GM12873 (cell line): ENCODE measurements at regions not wholly inside any gene's neighbourhood (a gene's known extent, or its start where the extent isn't known, plus 50 kb on each side); places are given as distances from the start of the nearest gene placed in this dataset.

Experiments used
- CTCF ChIP-seq: IDR thresholded peaks from 2 replicates; pipeline ENCODE4 v1.5.1; 2012; ENCODE audit warnings: low read depth, mild to moderate bottlenecking, moderate library complexity, low read length, control low read depth; ENCODE audit not compliant: insufficient read depth; ENCODE audit errors: missing control alignments

- no peak for TF ChIP-seq CTCF
These were observed 115.1 kb upstream of the SPTLC3 start for GRCh38 chr20:12893653-12894052.

- TF ChIP-seq CTCF: no peak
These were observed 114.7 kb upstream of the SPTLC3 start for GRCh38 chr20:12894089-12894488.

- no peak for TF ChIP-seq CTCF
These were observed 112.6 kb upstream of the SPTLC3 start for GRCh38 chr20:12896180-12896579.

GRCh38 chr20:12902992-12903391, 105.8 kb upstream of the SPTLC3 start:
- no peak for TF ChIP-seq CTCF

- TF ChIP-seq CTCF: no peak
These were observed 102.4 kb upstream of the SPTLC3 start for GRCh38 chr20:12906361-12906760.

- no peak for TF ChIP-seq CTCF
These were observed 97.4 kb upstream of the SPTLC3 start for GRCh38 chr20:12911372-12911771.

GRCh38 chr20:12913781-12914443, 94.9 kb upstream of the SPTLC3 start:
- no peak for TF ChIP-seq CTCF
